IMR-90 (cell line): ENCODE measurements at regions not wholly inside any gene's neighbourhood (a gene's known extent, or its start where the extent isn't known, plus 50 kb on each side); places are given as distances from the start of the nearest gene placed in this dataset.

Source experiments
- ATAC-seq: fragments of 200-7000 bp; cut with Tn5 transposase; 2 replicates; pipeline ENCODE4 v1.9.1; 2020; ENCODE audit warnings: low read depth, mild to moderate bottlenecking, moderate library complexity
- BruUV-seq: library from RNA; stranded (reverse); fragments of 400-500 nt; replicated peaks from 2 replicates; lab custom pipeline; 2021; lab: Mats Ljungman, UMichigan
- CTCF ChIA-PET: fragments of 300-600 bp; formaldehyde crosslinking; extraction: SDS; loops from one replicate; lab custom pipeline; 2021; ENCODE audit warnings: antibody characterized with exemption; lab: Yijun Ruan, JAX
- POLR2A ChIA-PET: fragments of 300-600 bp; sonication (Branson Sonifier 250); formaldehyde crosslinking; loops from one replicate; lab custom pipeline; 2022; ENCODE audit warnings: antibody characterized with exemption; ENCODE audit not compliant: unreplicated experiment; lab: Charles Lee
- DNase-seq: peaks from one replicate; pipeline ENCODE4 v3.0.0; 2013
- H2AFZ ChIP-seq: replicated peaks from 2 replicates; pipeline ENCODE3; 2013; ENCODE audit warnings: low read length, mild to moderate bottlenecking; ENCODE audit not compliant: poor library complexity
- H2AK5ac ChIP-seq: 2 replicates; pipeline ENCODE4 v1.6.1; 2013; ENCODE audit warnings: low read depth, low read length, inconsistent platforms
- H2AK9ac ChIP-seq: replicated peaks from 2 replicates; pipeline ENCODE3; 2013; ENCODE audit warnings: mild to moderate bottlenecking, low read depth, low read length, moderate library complexity; ENCODE audit not compliant: poor library complexity
- H2BK120ac ChIP-seq: 2 replicates; pipeline ENCODE4 v1.6.1; 2013; ENCODE audit warnings: low read depth, low read length, inconsistent platforms
- H2BK15ac ChIP-seq: 3 replicates; pipeline ENCODE4 v1.6.1; 2013; ENCODE audit warnings: low read depth, low read length, inconsistent platforms
- H2BK20ac ChIP-seq: 2 replicates; pipeline ENCODE4 v1.6.1; 2013; ENCODE audit warnings: low read depth, mild to moderate bottlenecking, inconsistent platforms, low read length, moderate library complexity
- H2BK5ac ChIP-seq: 2 replicates; pipeline ENCODE4 v1.6.1; 2013; ENCODE audit warnings: mild to moderate bottlenecking, low read depth, low read length, inconsistent platforms; ENCODE audit not compliant: poor library complexity, severe bottlenecking
- H3K14ac ChIP-seq: replicated peaks from 2 replicates; pipeline ENCODE4 v1.6.1; 2013; ENCODE audit warnings: low read depth, low read length, inconsistent platforms
- H3K18ac ChIP-seq: 2 replicates; pipeline ENCODE4 v1.6.1; 2013; ENCODE audit warnings: low read depth, low read length, control low read depth
- H3K23ac ChIP-seq: 2 replicates; pipeline ENCODE4 v1.6.1; 2013; ENCODE audit warnings: low read depth, low read length, inconsistent platforms
- H3K27ac ChIP-seq: 2 replicates; pipeline ENCODE4 v1.5.1; 2013; ENCODE audit warnings: mild to moderate bottlenecking, control low read depth, low read length; ENCODE audit not compliant: insufficient read depth
- H3K27me3 ChIP-seq: 2 replicates; pipeline ENCODE4 v1.6.1; 2013; ENCODE audit warnings: low read length; ENCODE audit not compliant: control insufficient read depth, insufficient read depth
- H3K36me3 ChIP-seq: 2 replicates; pipeline ENCODE4 v1.6.1; 2013; ENCODE audit warnings: low read length, mixed read lengths; ENCODE audit not compliant: control insufficient read depth, insufficient read depth
- H3K4ac ChIP-seq: 2 replicates; pipeline ENCODE4 v1.6.1; 2013; ENCODE audit warnings: low read depth, low read length, inconsistent platforms
- H3K4me1 ChIP-seq: 2 replicates; pipeline ENCODE4 v1.6.1; 2013; ENCODE audit warnings: low read length, mixed read lengths; ENCODE audit not compliant: control insufficient read depth, insufficient read depth
- H3K4me2 ChIP-seq: 2 replicates; pipeline ENCODE4 v1.6.1; 2013; ENCODE audit warnings: low read depth, mild to moderate bottlenecking, control low read depth, low read length, moderate library complexity
- H3K4me3 ChIP-seq: 2 replicates; pipeline ENCODE4 v1.5.1; 2013; ENCODE audit warnings: low read depth, mild to moderate bottlenecking, control low read depth, low read length, moderate library complexity; ENCODE audit not compliant: insufficient read depth
- H3K56ac ChIP-seq: 2 replicates; pipeline ENCODE4 v1.6.1; 2013; ENCODE audit warnings: low read length, inconsistent platforms; ENCODE audit not compliant: insufficient read depth; ENCODE audit errors: extremely low read depth
- H3K79me1 ChIP-seq, 2 experiments: 2 replicates each; pipeline ENCODE4 v1.6.1; 2013; ENCODE audit warnings: low read length in 2 of 2, inconsistent platforms in 1 of 2, low read depth in 1 of 2
- H3K9ac ChIP-seq: 2 replicates; pipeline ENCODE4 v1.6.1; 2013; ENCODE audit warnings: low read depth, low read length, control low read depth
- H3K9me1 ChIP-seq: 2 replicates; pipeline ENCODE4 v1.6.1; 2013; ENCODE audit warnings: low read length, inconsistent platforms; ENCODE audit not compliant: insufficient read depth
- H3K9me3 ChIP-seq: 2 replicates; pipeline ENCODE4 v1.6.1; 2013; ENCODE audit warnings: low read length; ENCODE audit not compliant: control insufficient read depth, insufficient read depth
- H4K20me1 ChIP-seq: 2 replicates; pipeline ENCODE4 v1.6.1; 2013; ENCODE audit warnings: low read length, inconsistent platforms; ENCODE audit not compliant: insufficient read depth
- H4K5ac ChIP-seq: 2 replicates; pipeline ENCODE4 v1.6.1; 2013; ENCODE audit warnings: mild to moderate bottlenecking, low read depth, low read length, control low read depth
- H4K8ac ChIP-seq, 2 experiments: 2 replicates each; pipeline ENCODE4 v1.6.1; 2013; ENCODE audit warnings: low read depth in 2 of 2, low read length in 2 of 2, control low read depth in 1 of 2, inconsistent platforms in 1 of 2
- H4K91ac ChIP-seq: 2 replicates; pipeline ENCODE4 v1.6.1; 2013; ENCODE audit warnings: low read depth, low read length, inconsistent platforms; ENCODE audit not compliant: insufficient read depth
- BHLHE40 ChIP-seq: fragments of 150-350 bp; IDR thresholded peaks from 2 replicates; pipeline ENCODE4 v1.6.1; 2016; ENCODE audit warnings: mild to moderate bottlenecking, low read depth, low read length
- SMC3 ChIP-seq: fragments of 150-350 bp; IDR thresholded peaks from 2 replicates; pipeline ENCODE4 v1.6.1; 2016; ENCODE audit warnings: low read depth, mild to moderate bottlenecking, antibody characterized with exemption, low read length, moderate library complexity
- WGBS, 2 experiments: methylation state at CpG; one replicate each; pipeline versions ENCODE4 v1.1.5 to v1.1.7; 2013; ENCODE audit warnings: missing lambda C conversion rate in 2 of 2; ENCODE audit not compliant: insufficient read length in 1 of 2; ENCODE audit errors: extremely low coverage in 2 of 2; 5-methylcytosine and 5-hydroxymethylcytosine counted together
- dilution Hi-C: fragments of 300-500 bp; cut with HindIII; formaldehyde crosslinking; loops from one replicate; pipeline ENCODE4 v1.14.3; 2018; ENCODE audit warnings: low sequenced_read_pairs; ENCODE audit not compliant: unreplicated experiment
- in situ Hi-C: fragments of 300-500 bp; cut with MboI; formaldehyde crosslinking; loops from 3 replicates; pipeline ENCODE4 v1.14.3; 2019; ENCODE audit warnings: low sequenced_read_pairs, inconsistent platforms, mixed read lengths
- intact Hi-C: fragments of 100-400 bp; cut with micrococcal nuclease; formaldehyde crosslinking; loops from 2 replicates; pipeline ENCODE4 v1.10.0; 2022
- TF ChIP-seq, protein P1 (sequence below): fragments of 150-350 bp; IDR thresholded peaks from 2 replicates; pipeline ENCODE4 v1.6.1; 2016; ENCODE audit warnings: low read depth, mild to moderate bottlenecking, low read length, moderate library complexity, borderline replicate concordance

DNA sequence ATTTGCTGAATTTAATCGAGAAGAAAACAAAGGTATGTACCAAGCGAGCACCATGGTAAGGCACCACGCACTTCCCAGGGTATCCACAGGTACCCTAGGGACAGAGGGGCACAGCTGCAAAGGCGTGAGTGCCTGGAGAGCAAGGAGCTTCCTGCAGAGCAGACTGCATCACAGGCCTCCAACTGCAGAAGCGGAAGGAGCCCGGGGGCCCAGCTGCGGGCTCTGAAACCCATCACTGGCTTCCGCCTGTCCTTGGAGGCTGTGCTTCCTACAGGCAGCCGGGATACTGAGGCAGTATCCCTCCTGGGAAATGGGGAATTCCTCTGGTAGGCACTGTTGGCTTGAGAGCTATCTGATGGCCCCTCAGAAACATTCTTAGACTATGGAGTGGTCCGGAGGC, 217.4 kb upstream of the GMDS start:
- no peaks in the 10 kb centered on the region for H3K4me1 ChIP-seq
- ATAC-seq (no peak), DNase-seq (no peak)
- no peak overlapping the region for H4K8ac ChIP-seq
- H4K20me1 ChIP-seq: no peaks in the 10 kb centered on the region
- H2BK120ac ChIP-seq: no peak overlapping the region
- no peaks in the 10 kb centered on the region for H3K79me1 ChIP-seq
- H2BK20ac ChIP-seq: no peak overlapping the region
- no peak overlapping the region for H3K4ac ChIP-seq
- POLR2A ChIA-PET: no interaction called here
- no peak overlapping the region for H3K9ac ChIP-seq
- dilution Hi-C loops (no loop called here), in situ Hi-C loops (no loop called here), intact Hi-C loops (no loop called here)
- no peak overlapping the region for H3K56ac ChIP-seq
- H3K36me3 ChIP-seq: no peaks in the 10 kb centered on the region
- no peak overlapping the region for H4K91ac ChIP-seq
- no peak overlapping the region for H3K4me2 ChIP-seq
- no peaks in the 10 kb centered on the region for H3K9me3 ChIP-seq
- 86% methylated on average over 5 of the region's 10 CpGs; no CpG with 5 or more reads in 1 of the 2 experiments for WGBS, 2 experiments
- H3K23ac ChIP-seq: no peak overlapping the region
- no peak overlapping the region for H2AK9ac ChIP-seq
- TF ChIP-seq BHLHE40 (no peak), SMC3 (no peak)
- TF ChIP-seq, protein P1, sequence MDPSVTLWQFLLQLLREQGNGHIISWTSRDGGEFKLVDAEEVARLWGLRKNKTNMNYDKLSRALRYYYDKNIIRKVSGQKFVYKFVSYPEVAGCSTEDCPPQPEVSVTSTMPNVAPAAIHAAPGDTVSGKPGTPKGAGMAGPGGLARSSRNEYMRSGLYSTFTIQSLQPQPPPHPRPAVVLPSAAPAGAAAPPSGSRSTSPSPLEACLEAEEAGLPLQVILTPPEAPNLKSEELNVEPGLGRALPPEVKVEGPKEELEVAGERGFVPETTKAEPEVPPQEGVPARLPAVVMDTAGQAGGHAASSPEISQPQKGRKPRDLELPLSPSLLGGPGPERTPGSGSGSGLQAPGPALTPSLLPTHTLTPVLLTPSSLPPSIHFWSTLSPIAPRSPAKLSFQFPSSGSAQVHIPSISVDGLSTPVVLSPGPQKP: no peak
- no peak overlapping the region for H3K18ac ChIP-seq
- no peak overlapping the region for H2BK15ac ChIP-seq
- no peaks in the 10 kb centered on the region for H3K9me1 ChIP-seq
- no peak overlapping the region for H4K5ac ChIP-seq
- H2AFZ ChIP-seq: no peak overlapping the region
- no TSS peak for BruUV-seq
- no peak overlapping the region for H2BK5ac ChIP-seq
- no peak overlapping the region for H3K14ac ChIP-seq
- H3K4me3 ChIP-seq: no peak overlapping the region
- CTCF ChIA-PET: no interaction called here
- no peak overlapping the region for H3K27ac ChIP-seq
- H3K27me3 ChIP-seq: peaks cover 29% of the 10 kb centered on the region
- H2AK5ac ChIP-seq: no peak overlapping the region
